ENCODE measurements at regions not wholly inside any gene's neighbourhood (a gene's known extent, or its start where the extent isn't known, plus 50 kb on each side); places are given as distances from the start of the nearest gene placed in this dataset.

- no peaks in the 10 kb centered on the region for H3K4me1 ChIP-seq (ENCODE audit: control insufficient read depth, low read length)
- H3K36me3 ChIP-seq (ENCODE audit: control insufficient read depth, low read length) = no peaks in the 10 kb centered on the region
- H3K27ac ChIP-seq (ENCODE audit: low read depth, low read length) = no peak overlapping the region
- H3K9me3 ChIP-seq (ENCODE audit: control insufficient read depth, insufficient read depth, low read length) = no peaks in the 10 kb centered on the region
- H3K9me2 ChIP-seq (replicated peaks; ENCODE audit: control insufficient read depth, low read length) = no peaks in the 10 kb centered on the region
- TF ChIP-seq CTCF (IDR thresholded peaks at IDR 0.05; ENCODE audit: low read depth, low read length, poor library complexity, severe bottlenecking) (no peak), EZH2phosphoT487 (IDR thresholded peaks at IDR 0.05; ENCODE audit: borderline replicate concordance, low read length) (no peak)
- H3K27me3 ChIP-seq (ENCODE audit: control insufficient read depth, low read length) = no peaks in the 10 kb centered on the region
- H3F3A ChIP-seq (ENCODE audit: control insufficient read depth, insufficient read depth) = no peaks in the 10 kb centered on the region
- H3K79me2 ChIP-seq (ENCODE audit: control insufficient read depth, low read length) = no peaks in the 10 kb centered on the region
- H4K20me1 ChIP-seq (ENCODE audit: control insufficient read depth, insufficient read depth, low read depth, low read length) = no peaks in the 10 kb centered on the region
- H3K4me3 ChIP-seq (ENCODE audit: low read length) = no peak overlapping the region
- H3K4me2 ChIP-seq (ENCODE audit: low read length) = no peak overlapping the region
Observed at GRCh38 chr18:29626094-29626493, 1416.4 kb downstream of the DSC3 start.

- Histone ChIP-seq H3K27me3 (ENCODE audit: control insufficient read depth, low read length) (no peaks in the 10 kb centered on the region), H3K4me1 (ENCODE audit: control insufficient read depth, low read length) (no peaks in the 10 kb centered on the region), H3K4me3 (ENCODE audit: low read length) (no peak overlapping the region), H3K79me2 (ENCODE audit: control insufficient read depth, low read length) (no peaks in the 10 kb centered on the region), H3K36me3 (ENCODE audit: control insufficient read depth, low read length) (no peaks in the 10 kb centered on the region), H4K20me1 (ENCODE audit: control insufficient read depth, insufficient read depth, low read depth, low read length) (no peaks in the 10 kb centered on the region), H3K9me2 (replicated peaks; ENCODE audit: control insufficient read depth, low read length) (no peaks in the 10 kb centered on the region), H3F3A (ENCODE audit: control insufficient read depth, insufficient read depth) (no peaks in the 10 kb centered on the region), H3K4me2 (ENCODE audit: low read length) (no peak overlapping the region), H3K9me3 (ENCODE audit: control insufficient read depth, insufficient read depth, low read length) (no peaks in the 10 kb centered on the region), H3K27ac (ENCODE audit: low read depth, low read length) (no peak overlapping the region)
- TF ChIP-seq EZH2phosphoT487 (IDR thresholded peaks at IDR 0.05; ENCODE audit: borderline replicate concordance, low read length) (no peak), CTCF (IDR thresholded peaks at IDR 0.05; ENCODE audit: low read depth, low read length, poor library complexity, severe bottlenecking) (no peak)
Observed at GRCh38 chr18:29616867-29617266, 1425.7 kb downstream of the DSC3 start.

GRCh38 chr18:29608982-29609381 lies 1432.1 kb upstream of the CDH2 start:
- Histone ChIP-seq H3K36me3 (ENCODE audit: control insufficient read depth, low read length) (no peaks in the 10 kb centered on the region), H3K4me3 (ENCODE audit: low read length) (no peak overlapping the region)

More at GRCh38 chr18:29608982-29609381, 1432.1 kb upstream of the CDH2 start:
- H3K9me2 ChIP-seq (replicated peaks; ENCODE audit: control insufficient read depth, low read length) = no peaks in the 10 kb centered on the region
- no peaks in the 10 kb centered on the region for H3K79me2 ChIP-seq (ENCODE audit: control insufficient read depth, low read length)
- no peak overlapping the region for H3K4me2 ChIP-seq (ENCODE audit: low read length)
- no peaks in the 10 kb centered on the region for H3K27me3 ChIP-seq (ENCODE audit: control insufficient read depth, low read length)
- no peak overlapping the region for H3K27ac ChIP-seq (ENCODE audit: low read depth, low read length)
- H3K4me1 ChIP-seq (ENCODE audit: control insufficient read depth, low read length) = no peaks in the 10 kb centered on the region
- H3K9me3 ChIP-seq (ENCODE audit: control insufficient read depth, insufficient read depth, low read length) = peaks cover 4% of the 10 kb centered on the region; the same call in 1 of the 2 replicates
- no peak for TF ChIP-seq CTCF (IDR thresholded peaks at IDR 0.05; ENCODE audit: low read depth, low read length, poor library complexity, severe bottlenecking)
- TF ChIP-seq EZH2phosphoT487 (IDR thresholded peaks at IDR 0.05; ENCODE audit: borderline replicate concordance, low read length) = no peak
- no peaks in the 10 kb centered on the region for H3F3A ChIP-seq (ENCODE audit: control insufficient read depth, insufficient read depth)
- H4K20me1 ChIP-seq (ENCODE audit: control insufficient read depth, insufficient read depth, low read depth, low read length) = no peaks in the 10 kb centered on the region

Measured in DOHH2 (cell line).